GM21576 (cell line): ENCODE measurements at regions not wholly inside any gene's neighbourhood (a gene's known extent, or its start where the extent isn't known, plus 50 kb on each side); places are given as distances from the start of the nearest gene placed in this dataset.

ENCODE experiments used
- ATAC-seq: cut with Tn5 transposase; IDR thresholded peaks from one replicate; pipeline ENCODE4 v1.9.1; 2021; ENCODE audit warnings: mild to moderate bottlenecking, moderate library complexity; ENCODE audit not compliant: unreplicated experiment

DNA sequence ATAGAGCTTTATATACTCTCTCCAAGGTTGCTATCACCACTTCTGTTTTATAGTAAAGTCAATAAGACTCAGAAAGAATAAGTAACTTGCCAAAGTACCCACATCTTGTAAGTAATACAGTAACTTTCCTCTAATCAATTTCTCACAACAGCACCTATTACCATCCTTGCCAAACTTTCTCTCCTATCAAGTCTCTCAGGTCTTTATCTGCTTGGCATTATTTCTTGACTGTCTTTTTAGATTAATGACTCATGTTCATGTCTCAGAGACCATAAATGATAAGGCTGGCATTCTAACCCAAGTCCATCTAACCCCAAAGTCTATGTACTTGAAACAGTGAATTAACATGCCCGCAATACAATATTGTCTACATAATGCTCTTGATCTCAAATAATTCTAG lies 618.0 kb upstream of the ZEB2 start:
- ATAC-seq, result no peak

DNA sequence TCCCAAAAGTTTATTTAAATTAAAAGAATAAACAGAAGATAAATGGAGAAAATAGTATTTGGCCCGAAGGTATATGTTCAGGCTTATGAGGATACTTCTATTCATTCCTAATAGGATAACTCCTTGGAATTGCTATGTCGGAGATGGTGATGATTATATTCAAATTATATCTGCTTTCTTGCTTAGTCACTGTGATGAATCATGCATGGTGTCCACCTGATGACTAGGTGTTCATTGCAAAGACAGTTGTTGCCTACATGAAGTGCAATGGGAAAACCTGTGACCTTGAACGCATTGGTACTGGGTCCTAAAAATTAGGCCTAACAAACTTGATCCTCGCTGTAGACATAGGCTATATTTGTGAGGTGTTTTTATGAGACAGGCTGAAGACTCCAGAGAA lies 617.3 kb upstream of the ZEB2 start:
- no peak for ATAC-seq

DNA sequence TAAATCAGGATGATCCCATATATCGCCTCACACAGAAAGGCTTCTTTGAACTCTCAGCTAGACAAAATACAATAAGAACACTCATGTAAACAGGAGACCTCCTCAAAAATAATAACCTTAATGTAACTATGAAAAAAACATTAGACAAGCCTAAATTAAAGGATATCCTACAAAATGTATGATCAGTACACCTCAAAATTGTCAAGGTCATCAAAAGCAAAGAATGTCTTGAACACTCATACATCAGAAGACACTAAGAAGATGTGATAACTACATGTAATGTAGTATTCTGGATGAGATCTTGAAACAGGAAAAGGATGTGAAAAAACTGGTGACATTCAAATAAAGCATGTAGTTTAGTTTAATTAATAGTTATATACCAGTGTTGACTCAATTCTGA lies 616.8 kb upstream of the ZEB2 start:
- ATAC-seq, result no peak

DNA sequence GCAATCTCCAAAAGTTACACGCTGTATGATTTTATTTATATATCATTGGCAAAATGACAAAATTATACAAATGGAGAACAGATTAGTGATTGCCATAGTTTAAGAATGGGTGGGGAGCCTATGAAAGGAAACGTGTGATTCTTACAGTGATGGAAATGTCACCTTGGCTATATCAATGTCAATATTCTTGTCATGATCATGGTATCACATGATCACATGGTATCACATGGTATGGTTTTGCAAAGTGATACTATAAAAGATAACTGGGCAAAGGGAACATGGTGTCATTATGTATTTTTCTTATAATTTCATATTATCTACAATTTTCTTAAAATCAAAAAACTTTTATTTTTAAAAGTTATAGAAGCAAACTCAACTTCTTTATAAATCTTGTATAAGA lies 606.2 kb upstream of the ZEB2 start:
- ATAC-seq, result no peak

DNA sequence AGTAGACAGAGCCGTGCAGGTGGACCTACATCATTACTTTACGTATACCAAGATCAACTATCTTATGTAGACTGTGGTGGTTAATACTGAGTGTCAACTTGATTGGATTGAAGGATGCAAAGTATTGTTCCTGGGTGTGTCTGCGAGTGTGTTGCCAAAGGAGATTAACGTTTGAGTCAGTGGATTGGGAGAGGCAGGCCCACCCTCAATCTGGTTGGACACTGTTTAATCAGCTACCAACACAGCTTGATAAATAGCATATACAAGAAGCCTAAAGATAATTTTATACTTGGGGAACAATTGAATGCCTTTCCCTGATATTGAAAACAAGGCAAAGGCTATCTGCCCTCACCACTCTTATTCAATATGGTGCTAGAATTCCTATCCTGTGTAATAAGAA lies 604.2 kb upstream of the ZEB2 start:
- no peak for ATAC-seq

DNA sequence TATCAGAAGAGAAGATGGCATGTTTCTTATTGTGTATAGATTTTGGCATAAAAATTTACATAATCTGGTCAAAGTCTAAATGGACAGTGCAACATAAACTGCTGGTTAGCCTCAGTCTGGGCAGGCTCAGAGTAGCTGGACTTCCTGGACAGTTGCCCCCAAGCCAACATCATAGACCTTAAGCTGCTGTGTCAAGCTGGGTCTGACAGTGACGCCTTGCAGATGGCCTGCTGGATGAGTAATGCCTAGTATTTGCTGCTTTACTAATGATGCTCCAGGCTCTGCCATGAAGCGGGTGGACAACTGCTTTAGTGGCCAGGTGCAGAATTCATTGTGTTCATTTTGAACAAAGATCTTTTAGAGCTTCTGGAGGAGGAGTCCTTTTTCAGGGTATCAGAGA lies 603.7 kb upstream of the ZEB2 start:
- ATAC-seq, result no peak

DNA sequence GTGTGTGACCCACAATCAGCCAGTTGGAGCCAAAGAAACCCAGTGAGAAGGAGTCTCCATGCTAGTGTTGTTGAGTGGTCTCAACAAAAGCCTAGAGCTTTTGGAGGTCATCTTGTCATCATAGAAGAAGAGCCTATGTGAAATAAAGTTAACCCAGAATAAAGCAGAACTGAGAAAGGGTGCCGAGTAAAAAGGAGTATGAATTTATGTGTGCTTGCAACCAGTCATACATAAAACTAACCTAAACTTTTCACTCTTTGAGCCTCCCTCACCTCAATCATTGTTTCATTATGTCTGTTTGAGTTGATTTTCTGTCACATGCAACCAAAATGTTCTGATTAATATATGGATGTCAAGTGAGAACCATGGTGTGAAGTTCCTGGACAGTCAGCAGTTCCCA lies 599.3 kb upstream of the ZEB2 start:
- ATAC-seq, result peak; percentile 62

DNA sequence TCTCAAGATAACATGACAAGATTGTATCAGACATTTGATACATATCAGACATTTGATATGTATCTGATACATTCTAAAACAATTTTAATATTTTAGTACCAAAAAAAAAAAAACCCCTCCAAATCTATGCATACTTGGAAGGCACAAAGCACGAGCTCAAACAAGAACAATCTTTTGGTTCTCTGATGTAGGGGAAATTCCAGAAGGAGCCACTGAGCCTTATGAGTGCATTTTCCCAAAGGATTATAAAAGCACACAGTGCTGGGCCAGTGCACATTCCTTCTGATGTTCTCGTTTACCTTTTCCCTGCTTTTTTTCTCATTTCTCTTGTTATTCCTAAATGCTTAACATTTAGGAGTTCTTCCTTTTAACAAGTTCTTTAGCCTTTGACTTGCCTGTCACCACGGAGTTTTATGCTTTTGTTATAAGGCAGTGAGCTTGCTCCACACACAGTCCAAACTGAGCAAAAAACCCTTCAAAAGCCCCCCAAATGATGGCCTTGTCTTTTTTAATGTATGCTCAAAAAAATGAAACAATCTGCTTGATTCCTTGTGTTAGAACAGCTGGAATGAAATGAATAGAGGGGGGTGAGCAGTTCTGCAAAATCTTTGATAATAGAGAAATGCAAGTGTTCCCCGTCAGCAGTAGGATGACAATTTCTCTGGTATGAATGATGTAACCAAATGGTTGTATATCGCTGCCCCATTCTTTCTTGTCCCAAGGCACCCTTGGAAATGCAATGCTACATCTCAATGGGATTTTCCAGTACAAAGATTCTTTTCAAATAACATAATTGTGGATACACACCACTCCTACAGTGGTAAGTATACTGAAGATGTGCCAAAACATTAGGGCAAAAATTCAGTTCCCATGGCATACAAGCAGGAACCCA lies 597.2 kb upstream of the ZEB2 start:
- no peak for ATAC-seq

DNA sequence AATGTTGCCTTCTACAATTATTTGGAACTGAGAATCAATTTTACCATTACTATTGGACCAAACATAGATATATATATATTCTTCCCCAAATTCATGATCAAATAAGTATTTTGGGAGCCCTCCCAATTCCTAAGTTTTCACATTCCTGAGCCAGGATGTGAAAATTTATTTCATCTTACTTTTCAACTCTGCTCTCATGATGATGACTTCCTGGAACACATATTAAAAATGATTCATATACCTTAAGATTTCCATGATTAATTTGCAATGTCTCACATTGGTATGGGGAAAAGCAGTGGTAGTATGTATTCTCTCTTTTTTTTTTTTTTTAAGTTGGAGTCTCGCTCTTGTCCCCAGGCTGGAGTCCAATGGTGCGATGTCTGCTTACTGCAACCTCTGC lies 596.1 kb upstream of the ZEB2 start:
- no peak for ATAC-seq

DNA sequence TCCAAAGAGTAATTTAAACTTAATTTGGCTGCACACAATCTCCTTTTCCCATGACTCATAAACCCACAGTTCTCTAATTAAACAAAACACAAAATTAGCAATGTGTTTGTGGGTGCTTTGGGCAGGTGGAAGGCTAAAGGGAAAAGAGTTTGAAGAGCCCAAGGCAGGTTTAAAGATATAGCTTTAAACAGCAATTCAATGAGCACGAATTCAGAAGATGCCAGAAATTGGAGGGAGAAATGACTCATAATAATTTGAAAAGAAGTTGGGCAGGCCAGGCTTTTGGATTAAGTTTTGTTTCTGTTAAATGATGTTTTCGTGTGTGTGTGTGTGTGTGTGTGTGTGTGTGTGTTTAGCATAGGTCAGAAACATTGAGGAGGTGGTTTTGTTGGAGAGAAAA lies 594.8 kb upstream of the ZEB2 start:
- no peak for ATAC-seq

DNA sequence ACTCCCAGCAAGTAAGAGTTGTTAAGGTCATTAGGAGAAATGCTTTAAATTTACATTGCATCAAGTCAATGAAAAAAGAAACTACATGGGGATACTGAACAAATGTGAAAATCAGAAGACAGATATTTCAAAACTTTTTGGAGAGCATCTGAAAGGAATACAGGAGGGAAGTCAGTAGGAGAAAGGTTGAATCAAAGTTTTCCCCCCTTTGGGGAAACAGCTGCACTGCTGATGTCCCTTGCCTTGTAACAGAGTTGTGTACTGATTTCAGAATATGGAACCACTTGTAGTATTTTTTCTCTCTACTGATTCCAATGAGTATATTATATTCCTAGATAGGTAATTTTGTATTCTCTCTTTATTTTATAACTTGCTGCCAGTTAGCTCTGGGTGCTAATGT lies 592.5 kb upstream of the ZEB2 start:
- ATAC-seq, result no peak

DNA sequence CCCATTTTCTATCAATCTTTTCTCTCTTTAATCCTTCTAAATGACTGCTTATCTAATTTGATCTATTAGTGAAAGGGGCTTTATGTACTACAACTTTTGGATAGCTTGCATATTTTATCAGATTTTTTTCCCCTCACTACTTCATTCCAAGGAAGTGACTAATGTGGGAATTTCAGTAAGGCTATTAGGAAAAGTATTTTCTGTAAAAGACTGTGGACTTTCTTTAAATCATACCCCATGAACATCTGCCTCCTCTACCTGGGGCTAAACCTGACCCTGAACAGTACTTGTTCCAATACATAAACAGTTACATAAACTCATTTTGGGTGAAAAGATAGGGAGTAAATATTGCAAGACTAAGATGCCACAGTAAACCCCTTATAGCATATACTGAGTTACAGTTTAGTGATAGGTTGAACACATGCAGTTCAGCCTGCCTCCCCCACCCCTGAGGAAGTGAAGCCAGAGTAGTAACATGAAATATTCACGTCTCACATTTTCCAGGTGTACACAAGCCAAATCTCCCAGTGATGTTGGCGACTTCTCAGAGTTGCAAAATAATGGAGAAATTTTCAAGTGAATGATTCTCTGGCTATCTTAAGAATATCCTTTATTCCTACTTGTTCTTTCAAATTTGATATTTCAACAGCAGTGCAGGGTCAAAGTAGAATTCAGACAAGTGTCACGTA lies 590.9 kb upstream of the ZEB2 start:
- ATAC-seq, result no peak

DNA sequence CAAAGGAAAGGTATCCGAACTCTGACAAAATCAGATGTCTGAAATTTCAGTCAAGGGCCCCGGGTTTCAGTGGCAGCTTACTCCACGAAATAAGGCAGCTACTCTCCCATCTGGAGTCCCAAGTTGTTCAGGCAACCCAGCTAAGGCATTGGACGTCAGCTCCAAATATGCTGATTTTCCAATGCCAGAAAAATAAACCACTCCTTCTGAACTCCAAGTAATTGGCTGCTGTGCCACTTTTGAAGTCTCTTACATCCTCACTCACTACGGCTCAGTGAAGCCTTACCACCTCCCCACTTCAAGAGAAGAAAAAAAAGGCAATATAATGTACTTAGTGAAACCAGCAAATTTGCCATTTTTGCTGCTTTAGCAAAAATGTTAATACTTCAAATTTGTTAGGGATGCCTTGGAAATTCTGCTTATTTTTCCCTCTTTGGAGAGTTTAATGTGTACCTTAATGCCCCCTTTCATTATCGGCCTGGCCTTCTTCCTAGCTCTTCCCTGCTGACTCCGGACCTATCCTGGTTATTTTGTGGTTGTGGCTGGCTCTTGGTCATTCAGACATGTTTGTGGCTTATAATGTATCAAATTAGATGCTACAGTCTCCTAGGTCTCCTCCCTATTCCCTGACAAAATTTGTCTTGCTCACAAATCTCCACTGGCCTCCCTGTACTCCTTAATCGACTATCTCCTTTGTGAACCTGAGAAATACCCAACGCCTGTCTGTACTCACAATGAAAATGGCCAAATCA lies 589.2 kb upstream of the ZEB2 start:
- ATAC-seq, result no peak

DNA sequence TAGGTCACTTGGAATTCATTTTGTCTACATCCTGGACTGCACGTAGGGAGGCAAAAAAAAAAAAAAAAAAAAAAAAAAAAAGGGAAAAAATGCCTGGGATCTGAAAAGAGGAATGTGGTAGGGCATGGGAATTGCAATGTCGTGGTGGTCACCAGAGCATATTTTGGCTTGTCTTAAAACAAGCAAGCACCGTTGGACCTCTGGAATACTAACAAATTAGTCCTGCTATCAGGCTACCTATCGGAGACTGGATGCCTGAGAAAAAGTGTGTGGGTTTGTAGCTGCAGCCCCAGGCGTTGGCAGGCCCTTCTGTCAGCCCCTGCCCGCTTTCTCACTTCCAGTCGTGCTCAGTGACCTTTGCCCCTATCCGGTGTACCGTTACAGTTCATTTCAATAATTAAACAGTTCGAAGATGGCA lies 588.5 kb upstream of the ZEB2 start:
- ATAC-seq, result no peak

DNA sequence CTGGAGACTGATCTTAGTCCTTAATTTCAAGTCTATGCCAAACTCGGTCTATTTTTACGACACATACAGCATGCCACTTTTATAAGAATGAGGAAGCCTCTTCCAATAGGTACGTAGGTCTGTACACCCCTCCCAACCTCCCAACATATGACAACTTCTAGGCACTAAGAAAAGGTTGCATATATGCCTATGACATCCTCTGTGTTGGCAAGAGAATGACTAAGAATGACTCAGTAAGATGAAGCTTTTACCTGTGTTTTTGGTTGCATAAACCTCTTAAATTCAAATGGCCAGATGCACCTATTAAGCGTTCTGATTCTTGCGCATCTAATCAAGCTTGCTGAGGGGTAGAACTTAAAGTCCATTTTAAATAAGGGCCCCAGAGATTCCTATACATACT lies 586.4 kb upstream of the ZEB2 start:
- ATAC-seq, result no peak

DNA sequence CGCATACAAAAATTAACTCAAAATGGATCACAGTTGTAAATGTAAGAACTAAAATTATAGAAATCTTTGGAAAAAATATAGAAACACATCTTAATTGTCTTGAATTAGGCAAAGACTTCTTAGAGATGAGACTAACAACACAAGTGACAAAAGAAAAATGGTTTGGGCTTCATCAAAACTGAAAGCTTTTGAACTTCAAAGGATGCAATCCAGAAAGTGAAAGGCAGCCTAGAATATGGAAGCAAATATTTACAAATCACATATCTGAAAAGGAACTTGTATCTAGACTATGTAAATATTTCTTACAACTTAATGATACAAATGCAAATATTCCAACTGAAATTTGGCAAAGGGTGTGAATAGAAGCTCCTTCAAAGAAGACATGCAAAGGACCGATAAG lies 582.8 kb upstream of the ZEB2 start:
- ATAC-seq, result no peak

DNA sequence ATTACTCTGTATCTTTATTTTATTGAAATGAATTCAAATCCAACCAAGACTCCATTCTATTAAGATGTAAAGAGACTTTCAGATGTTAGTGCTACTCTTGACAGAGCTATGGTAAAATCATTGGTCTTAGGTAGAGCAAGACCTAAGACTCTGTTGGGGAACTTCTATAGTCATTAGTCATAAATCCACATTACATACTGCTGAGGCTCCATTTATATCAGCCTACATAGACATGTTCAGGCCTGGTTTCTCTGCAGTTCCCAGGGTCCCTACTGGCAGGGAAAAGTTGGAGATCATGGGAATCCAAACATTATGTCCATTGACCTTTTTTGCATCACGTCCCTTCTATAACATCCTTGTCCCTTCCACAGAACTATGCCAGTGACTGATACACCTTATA lies 580.4 kb upstream of the ZEB2 start:
- ATAC-seq, result no peak

DNA sequence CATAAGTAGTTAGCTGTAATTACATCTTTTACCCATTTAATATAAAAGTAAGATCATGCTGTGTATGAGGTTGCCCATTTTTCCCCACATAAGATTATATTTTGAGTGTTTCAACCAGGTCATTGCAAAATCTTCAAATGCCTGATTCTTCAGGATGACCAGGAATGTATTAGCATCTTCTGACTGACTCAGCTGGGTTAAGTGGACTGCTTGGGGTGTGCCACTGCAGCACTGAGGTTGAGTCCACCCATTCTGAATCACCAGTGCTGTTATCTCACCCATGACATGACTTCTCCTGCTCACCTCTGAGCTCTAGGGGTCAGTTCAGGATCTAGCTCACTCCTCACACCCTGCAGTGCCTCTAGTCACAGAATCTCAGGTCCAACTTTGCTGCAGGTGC lies 576.7 kb upstream of the ZEB2 start:
- no peak for ATAC-seq

DNA sequence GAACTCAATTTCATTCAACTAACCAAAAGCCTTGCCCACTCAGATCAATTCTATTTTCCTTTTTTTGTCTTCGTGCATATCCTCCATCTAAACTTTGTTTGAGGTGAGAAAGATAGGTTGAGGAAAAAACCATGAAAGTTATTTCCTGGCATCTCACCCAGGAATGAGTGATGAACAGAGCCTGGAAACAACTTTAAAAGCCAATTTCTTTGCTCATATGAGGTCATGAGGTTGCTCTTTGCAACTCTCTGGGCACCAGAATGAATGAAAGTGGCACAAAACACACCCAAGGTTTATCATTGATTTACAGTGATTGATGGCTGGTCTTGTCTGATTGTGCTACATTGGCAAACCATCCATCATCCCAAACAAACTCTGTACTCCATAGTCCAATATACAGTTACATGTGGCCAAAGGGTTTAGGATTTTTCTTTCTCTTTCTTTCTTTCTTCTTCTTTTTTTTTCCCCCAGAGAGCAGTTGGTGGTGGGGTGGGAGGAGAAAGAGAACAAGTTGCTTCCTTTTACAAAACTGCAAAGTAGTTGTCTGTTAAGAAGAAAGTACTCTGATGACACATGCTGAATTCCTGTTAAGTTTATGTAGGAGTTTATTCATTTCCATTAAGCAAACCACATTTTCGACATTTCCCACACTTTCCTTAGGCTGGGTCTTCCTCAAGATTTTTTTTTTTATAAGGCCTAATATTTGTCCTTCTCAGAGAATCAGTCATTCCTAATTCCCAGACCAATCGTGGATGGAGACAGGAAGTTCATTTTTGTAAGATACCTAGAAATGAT lies 575.9 kb upstream of the ZEB2 start:
- no peak for ATAC-seq

DNA sequence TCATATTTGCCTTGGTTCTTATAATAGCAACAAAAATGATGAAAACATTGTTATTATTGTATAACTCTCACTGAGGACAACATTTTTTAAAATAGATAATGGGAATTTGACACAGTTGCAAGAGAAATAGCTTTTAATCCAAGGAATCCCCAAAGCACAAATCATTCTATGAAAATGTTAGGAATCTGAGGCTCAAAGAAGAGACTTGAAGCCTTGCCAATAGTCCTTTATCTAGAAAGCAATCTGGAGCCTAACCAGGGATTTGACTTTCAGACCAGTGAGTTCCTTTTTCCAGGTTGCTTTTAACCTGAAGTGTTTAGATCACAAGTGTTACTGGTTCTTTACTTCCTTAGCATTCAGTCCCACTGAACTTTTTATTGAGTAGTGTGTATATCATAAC lies 574.5 kb upstream of the ZEB2 start:
- ATAC-seq, result no peak

DNA sequence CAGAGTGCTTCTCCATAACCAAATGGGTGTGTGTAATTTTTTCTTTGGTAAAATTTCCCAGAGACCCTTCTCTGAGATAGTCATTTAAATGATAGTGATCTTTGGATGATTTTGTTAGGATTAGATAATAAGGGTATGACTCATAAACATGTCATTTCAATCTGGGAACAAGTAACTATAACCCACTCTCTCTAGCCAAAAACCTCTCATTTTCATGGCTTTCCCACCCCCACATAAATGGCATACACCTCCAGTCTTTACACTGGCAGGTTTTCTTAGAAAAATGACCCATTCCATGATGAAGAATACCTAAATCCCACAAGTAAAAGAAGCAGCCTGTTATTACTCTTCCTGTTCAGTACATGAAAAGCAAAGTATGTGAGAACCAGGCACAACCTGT lies 572.0 kb upstream of the ZEB2 start:
- no peak for ATAC-seq
